BJ (cell line): ENCODE measurements at regions not wholly inside any gene's neighbourhood (a gene's known extent, or its start where the extent isn't known, plus 50 kb on each side); places are given as distances from the start of the nearest gene placed in this dataset.

Source experiments
- CTCF ChIA-PET: fragments of 350-600 bp; formaldehyde crosslinking; extraction: SDS; loops from one replicate; lab custom pipeline; 2021; ENCODE audit warnings: antibody characterized with exemption, inconsistent platforms; lab: Yijun Ruan, JAX
- POLR2A ChIA-PET: fragments of 300-600 bp; sonication (Branson Sonifier 250); formaldehyde crosslinking; extraction: SDS; loops from one replicate; lab custom pipeline; 2021; ENCODE audit warnings: antibody characterized with exemption; lab: Charles Lee
- DNase-seq: peaks from one replicate; pipeline ENCODE4 v3.0.0-alpha.2; 2011; ENCODE audit warnings: low read depth
- H3K27me3 ChIP-seq: 2 replicates; pipeline ENCODE4 v1.6.0; 2011; ENCODE audit warnings: low read length; ENCODE audit not compliant: control insufficient read depth, insufficient read depth
- H3K36me3 ChIP-seq: 2 replicates; pipeline ENCODE4 v1.5.1; 2011; ENCODE audit warnings: low read length; ENCODE audit not compliant: control insufficient read depth, insufficient read depth
- H3K4me3 ChIP-seq: 2 replicates; pipeline ENCODE4 v1.5.1; 2011; ENCODE audit warnings: low read depth, mild to moderate bottlenecking, control low read depth, low read length
- TF ChIP-seq, protein P1 (sequence below): IDR thresholded peaks from 2 replicates; pipeline ENCODE4 v1.5.1; 2011; ENCODE audit warnings: low read depth, mild to moderate bottlenecking, control low read depth, inconsistent platforms, low read length, moderate library complexity; ENCODE audit not compliant: insufficient read depth

DNA sequence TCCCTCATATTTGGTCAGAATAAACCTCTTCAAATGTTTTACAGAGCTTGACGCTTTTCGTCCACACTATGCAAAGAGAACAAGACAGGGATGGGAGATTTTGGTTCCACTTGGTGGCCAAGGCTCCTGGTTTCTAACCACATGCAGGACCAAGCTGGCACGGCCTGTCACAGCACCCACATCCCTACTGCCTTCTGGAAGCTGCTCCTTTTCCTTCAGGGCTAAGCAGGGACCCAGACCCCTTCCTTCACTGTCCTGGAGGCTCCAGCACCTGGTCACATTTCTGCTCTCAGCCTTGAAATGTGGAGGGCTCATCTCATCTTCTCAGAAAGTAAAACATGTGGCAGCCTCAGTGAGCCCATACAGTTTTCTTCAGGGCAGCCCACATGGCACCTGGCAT is 50.4 kb upstream of the ARHGEF7 start:
- H3K36me3 ChIP-seq: no peaks in the 10 kb centered on the region
- TF ChIP-seq, protein P1, sequence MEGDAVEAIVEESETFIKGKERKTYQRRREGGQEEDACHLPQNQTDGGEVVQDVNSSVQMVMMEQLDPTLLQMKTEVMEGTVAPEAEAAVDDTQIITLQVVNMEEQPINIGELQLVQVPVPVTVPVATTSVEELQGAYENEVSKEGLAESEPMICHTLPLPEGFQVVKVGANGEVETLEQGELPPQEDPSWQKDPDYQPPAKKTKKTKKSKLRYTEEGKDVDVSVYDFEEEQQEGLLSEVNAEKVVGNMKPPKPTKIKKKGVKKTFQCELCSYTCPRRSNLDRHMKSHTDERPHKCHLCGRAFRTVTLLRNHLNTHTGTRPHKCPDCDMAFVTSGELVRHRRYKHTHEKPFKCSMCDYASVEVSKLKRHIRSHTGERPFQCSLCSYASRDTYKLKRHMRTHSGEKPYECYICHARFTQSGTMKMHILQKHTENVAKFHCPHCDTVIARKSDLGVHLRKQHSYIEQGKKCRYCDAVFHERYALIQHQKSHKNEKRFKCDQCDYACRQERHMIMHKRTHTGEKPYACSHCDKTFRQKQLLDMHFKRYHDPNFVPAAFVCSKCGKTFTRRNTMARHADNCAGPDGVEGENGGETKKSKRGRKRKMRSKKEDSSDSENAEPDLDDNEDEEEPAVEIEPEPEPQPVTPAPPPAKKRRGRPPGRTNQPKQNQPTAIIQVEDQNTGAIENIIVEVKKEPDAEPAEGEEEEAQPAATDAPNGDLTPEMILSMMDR: no peak
- peaks cover 5% of the 10 kb centered on the region for H3K27me3 ChIP-seq
- no peak overlapping the region for H3K4me3 ChIP-seq
- ChIA-PET POLR2A (no interaction called here), CTCF (interaction anchor here (1.0 to 1.1 kb wide), 2 partner anchors 149 to 157 kb away, joined by 3 read pairs; no protein-coding TSS in a partner anchor)
- no peak for DNase-seq

DNA sequence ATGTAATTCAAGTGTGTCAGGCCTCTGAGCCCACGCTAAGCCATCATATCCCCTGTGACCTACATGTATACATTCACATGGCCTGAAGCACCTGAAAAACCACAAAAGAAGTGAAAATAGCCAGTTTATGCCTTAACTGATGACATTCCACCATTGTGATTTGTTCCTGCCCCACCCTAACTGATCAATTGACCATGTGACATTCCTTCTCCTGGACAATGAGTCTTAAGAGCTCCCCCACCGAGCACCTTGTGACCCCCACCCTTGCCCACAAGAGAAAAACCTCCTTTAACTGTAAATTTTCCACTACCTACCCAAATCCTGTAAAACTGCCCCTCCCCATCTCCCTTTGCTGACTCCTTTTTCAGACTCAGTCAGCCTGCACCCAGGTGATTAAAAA is 52.1 kb upstream of the ARHGEF7 start:
- ChIA-PET CTCF (no interaction called here), POLR2A (no interaction called here)
- Histone ChIP-seq H3K36me3 (no peaks in the 10 kb centered on the region), H3K27me3 (peaks cover 5% of the 10 kb centered on the region), H3K4me3 (no peak overlapping the region)
- TF ChIP-seq, protein P1: no peak
- no peak for DNase-seq

DNA sequence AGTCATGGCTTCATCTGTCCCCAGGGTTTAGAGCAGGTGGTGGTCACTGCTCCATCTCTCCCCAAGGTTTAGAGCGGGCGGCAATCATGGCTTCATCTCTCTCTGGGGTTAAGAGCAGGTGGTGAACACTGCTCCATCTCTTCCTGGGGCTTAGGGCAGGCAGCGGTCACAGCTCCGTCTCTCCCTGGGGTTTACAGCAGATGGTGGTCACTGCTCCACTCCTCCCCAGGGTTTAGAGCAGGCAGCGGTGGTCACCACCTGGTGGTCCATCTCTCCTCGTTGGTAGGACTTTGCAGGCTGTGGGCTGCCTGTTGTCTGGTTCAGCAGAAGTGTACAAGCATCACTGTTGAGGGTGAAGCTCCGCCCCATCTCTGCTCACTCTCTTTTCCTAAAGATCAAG is 52.8 kb upstream of the ARHGEF7 start:
- ChIA-PET POLR2A (no interaction called here), CTCF (no interaction called here)
- no peak for DNase-seq
- no peaks in the 10 kb centered on the region for H3K36me3 ChIP-seq
- no peak overlapping the region for H3K4me3 ChIP-seq
- TF ChIP-seq, protein P1: no peak
- H3K27me3 ChIP-seq: peaks cover 5% of the 10 kb centered on the region

DNA sequence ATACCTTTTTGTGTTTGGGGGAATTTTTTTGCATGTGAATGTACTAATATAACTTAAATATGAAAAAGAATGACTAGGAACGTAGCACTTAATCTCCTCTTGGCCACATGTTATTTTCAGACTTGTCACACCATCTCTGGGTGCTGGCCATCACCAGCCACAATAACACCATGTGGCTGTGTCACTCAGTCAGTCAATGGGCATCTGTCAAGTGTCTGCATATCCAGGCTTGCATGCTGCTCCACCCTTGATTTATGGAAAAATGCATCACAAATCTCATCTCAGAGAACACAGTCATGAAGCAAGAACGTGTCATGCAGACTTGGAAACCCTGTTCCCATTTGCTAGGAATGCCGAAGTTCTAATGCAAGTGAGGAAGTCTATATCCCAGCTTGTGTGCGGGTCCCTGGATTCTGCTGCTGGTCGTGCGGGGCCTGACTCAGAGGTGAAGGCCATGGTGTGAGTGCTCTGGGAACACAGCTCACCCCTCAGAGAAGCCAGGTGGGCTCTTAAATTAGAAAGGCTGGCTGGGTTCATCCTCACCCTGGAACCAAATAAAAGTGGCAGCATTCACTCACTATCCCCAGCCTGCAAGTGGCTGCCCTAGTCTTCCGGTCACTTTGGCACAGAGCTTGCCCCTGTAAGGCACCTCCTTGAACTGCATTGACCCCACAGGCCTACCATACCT is 53.6 kb upstream of the ARHGEF7 start:
- CTCF ChIA-PET: no interaction called here
- POLR2A ChIA-PET: no interaction called here
- Histone ChIP-seq H3K4me3 (no peak overlapping the region), H3K27me3 (peaks cover 5% of the 10 kb centered on the region), H3K36me3 (no peaks in the 10 kb centered on the region)
- TF ChIP-seq, protein P1: no peak
- no peak for DNase-seq

DNA sequence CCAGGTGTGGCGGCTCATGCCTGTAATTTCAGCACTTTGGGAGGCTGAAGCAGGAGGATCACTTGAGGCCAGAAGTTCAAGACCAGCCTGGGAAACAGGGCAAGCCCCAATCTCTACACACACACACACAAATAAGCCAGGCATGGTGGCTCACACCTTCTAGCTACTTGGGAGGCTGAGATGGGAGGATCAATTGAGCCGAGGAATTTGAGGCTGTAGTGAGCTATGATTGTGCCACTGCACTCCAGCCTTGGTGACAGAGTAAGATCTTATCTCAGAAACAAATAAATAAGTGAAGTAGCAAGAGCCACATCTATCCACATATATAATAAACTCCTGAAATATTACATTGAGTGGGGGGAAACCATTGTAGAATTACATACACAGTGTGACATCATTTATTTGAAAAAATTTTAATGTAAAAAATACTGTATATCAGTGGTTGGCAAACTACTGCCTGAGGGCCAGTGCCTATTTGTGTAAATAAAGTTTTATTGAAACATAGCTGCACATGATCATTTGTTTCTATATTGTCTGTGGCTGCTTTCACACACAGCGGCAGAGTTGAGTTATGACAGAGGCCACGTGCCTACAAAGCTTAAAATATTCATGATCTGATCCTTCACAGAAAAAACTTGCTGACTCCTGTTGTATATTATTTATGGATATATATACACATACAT is 54.7 kb upstream of the ARHGEF7 start:
- no peak for DNase-seq
- Histone ChIP-seq H3K27me3 (peaks cover 5% of the 10 kb centered on the region), H3K4me3 (no peak overlapping the region), H3K36me3 (no peaks in the 10 kb centered on the region)
- TF ChIP-seq, protein P1: no peak
- ChIA-PET POLR2A (no interaction called here), CTCF (interaction anchor here (1.0 to 8.1 kb wide), 4 partner anchors 7 to 467 kb away, joined by 3 to 47 read pairs (median 4); partner anchors contain the start of gene ANKRD10)
